Activated CD4-positive, alpha-beta memory T cell treated with anti-CD3 and anti-CD28 coated beads, Interleukin-2, amount 10 ng/mL, durations not matched to agents 7 days and 5 days (primary cell): ENCODE measurements at regions not wholly inside any gene's neighbourhood (a gene's known extent, or its start where the extent isn't known, plus 50 kb on each side); places are given as distances from the start of the nearest gene placed in this dataset.

ENCODE experiments used
- CTCF ChIA-PET: fragments of 350-600 bp; sonication (Branson Sonifier 250); formaldehyde crosslinking; loops from one replicate; lab custom pipeline; 2021; ENCODE audit warnings: antibody characterized with exemption, inconsistent platforms; lab: Charles Lee
- POLR2A ChIA-PET: fragments of 350-600 bp; sonication (Branson Sonifier 250); formaldehyde crosslinking; loops from one replicate; lab custom pipeline; 2021; ENCODE audit warnings: antibody characterized with exemption; lab: Charles Lee
- DNase-seq: peaks from one replicate; pipeline ENCODE4 v3.0.0-alpha.2; 2020
- H3K27ac Mint-ChIP-seq: one replicate; pipeline ENCODE4 v1.8.0; 2021; ENCODE audit warnings: mild to moderate bottlenecking, mixed read lengths
- H3K27me3 Mint-ChIP-seq: one replicate; pipeline ENCODE4 v1.8.0; 2021; ENCODE audit warnings: mixed read lengths
- H3K36me3 Mint-ChIP-seq: one replicate; pipeline ENCODE4 v1.8.0; 2021; ENCODE audit warnings: low read depth, mixed read lengths
- H3K4me1 Mint-ChIP-seq: one replicate; pipeline ENCODE4 v1.8.0; 2021; ENCODE audit warnings: mixed read lengths
- H3K4me3 Mint-ChIP-seq: one replicate; pipeline ENCODE4 v1.8.0; 2021; ENCODE audit warnings: mild to moderate bottlenecking, mixed read lengths
- H3K9me3 Mint-ChIP-seq: one replicate; pipeline ENCODE4 v1.8.0; 2021; ENCODE audit warnings: mixed read lengths

- ChIA-PET CTCF (no interaction called here), POLR2A (no interaction called here)
- Mint-ChIP-seq H3K4me1 (no peaks in the 10 kb centered on the region), H3K4me3 (no peak overlapping the region), H3K27ac (no peak overlapping the region), H3K9me3 (no peaks in the 10 kb centered on the region), H3K36me3 (no peaks in the 10 kb centered on the region), H3K27me3 (no peaks in the 10 kb centered on the region)
- DNase-seq, result no peak
These were observed 88.2 kb downstream of the TMA16 start for GRCh38 chr4:163582703-163583102.

DNA sequence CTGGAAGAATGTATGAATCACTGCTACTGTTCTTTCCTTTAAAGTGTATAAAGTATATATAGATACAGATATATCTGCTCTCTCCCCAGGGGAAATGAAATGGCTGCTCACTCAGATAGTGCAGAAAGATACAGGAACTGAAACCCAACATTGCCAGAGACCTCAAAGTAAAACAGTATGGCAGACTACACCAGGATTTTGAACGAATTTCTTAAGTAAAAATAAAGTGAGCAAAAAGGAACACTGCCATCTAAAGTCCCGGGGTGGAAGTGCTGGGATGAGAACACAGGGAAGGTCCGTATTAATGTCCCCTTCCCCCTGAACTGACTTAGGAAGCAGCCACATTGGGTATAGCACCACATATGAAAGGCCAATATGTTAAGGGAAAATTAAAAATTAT lies 93.4 kb downstream of the TMA16 start:
- ChIA-PET POLR2A (no interaction called here), CTCF (interaction anchor here (1.8 kb wide), 1 partner anchor 31 kb away, joined by 9 read pairs; no protein-coding TSS in a partner anchor)
- H3K27me3 Mint-ChIP-seq, result peaks cover 3% of the 10 kb centered on the region
- no peak overlapping the region for H3K4me3 Mint-ChIP-seq
- no peaks in the 10 kb centered on the region for H3K4me1 Mint-ChIP-seq
- no peaks in the 10 kb centered on the region for H3K9me3 Mint-ChIP-seq
- no peak overlapping the region for H3K27ac Mint-ChIP-seq
- H3K36me3 Mint-ChIP-seq, result no peaks in the 10 kb centered on the region
- no peak for DNase-seq

GRCh38 chr4:163588532-163588931 lies 94.0 kb downstream of the TMA16 start:
- Mint-ChIP-seq H3K36me3 (no peaks in the 10 kb centered on the region), H3K27ac (no peak overlapping the region), H3K4me1 (no peaks in the 10 kb centered on the region), H3K4me3 (no peak overlapping the region), H3K27me3 (peaks cover 3% of the 10 kb centered on the region), H3K9me3 (no peaks in the 10 kb centered on the region)
- ChIA-PET CTCF (no interaction called here), POLR2A (no interaction called here)
- no peak for DNase-seq

- no peak for DNase-seq
- H3K36me3 Mint-ChIP-seq, result no peaks in the 10 kb centered on the region
- H3K4me1 Mint-ChIP-seq, result no peaks in the 10 kb centered on the region
- H3K4me3 Mint-ChIP-seq, result no peak overlapping the region
- peaks cover 3% of the 10 kb centered on the region for H3K27me3 Mint-ChIP-seq
- POLR2A ChIA-PET, result no interaction called here
- H3K27ac Mint-ChIP-seq, result no peak overlapping the region
- H3K9me3 Mint-ChIP-seq, result no peaks in the 10 kb centered on the region
- CTCF ChIA-PET, result no interaction called here
These were observed 95.6 kb downstream of the TMA16 start for GRCh38 chr4:163590103-163590502.

DNA sequence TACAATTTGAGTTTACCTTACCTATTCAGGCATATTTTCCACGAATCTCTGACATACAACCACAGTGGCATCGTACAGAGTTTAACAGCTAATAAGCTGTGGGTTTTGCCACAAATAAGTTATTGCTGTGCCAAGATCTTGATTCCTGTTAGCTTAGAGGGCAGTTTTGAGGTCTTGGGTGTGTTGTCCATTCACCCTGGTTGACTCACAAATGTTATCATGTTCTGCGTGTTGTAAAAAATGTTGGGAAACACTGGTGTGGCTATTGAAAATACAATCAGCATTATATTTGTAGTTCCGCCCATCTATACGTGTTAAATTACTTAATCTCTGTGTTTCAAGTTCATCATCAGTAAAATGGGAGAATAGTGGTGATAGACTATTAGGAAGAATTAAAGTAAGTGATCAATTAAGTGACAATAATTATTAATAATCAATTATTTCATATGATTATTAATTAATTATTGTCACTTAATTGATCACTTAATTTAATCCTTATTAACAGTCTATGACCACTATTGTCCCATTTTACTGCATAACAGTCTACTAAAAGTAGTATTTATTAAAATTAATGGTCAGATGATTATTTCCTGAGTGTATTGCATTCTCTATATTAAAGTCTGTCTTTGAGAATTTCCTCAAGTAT lies 96.3 kb downstream of the TMA16 start:
- no peak for DNase-seq
- no peak overlapping the region for H3K4me3 Mint-ChIP-seq
- H3K27ac Mint-ChIP-seq, result no peak overlapping the region
- H3K9me3 Mint-ChIP-seq, result no peaks in the 10 kb centered on the region
- POLR2A ChIA-PET, result no interaction called here
- H3K36me3 Mint-ChIP-seq, result no peaks in the 10 kb centered on the region
- CTCF ChIA-PET, result no interaction called here
- peaks cover 3% of the 10 kb centered on the region for H3K27me3 Mint-ChIP-seq
- no peaks in the 10 kb centered on the region for H3K4me1 Mint-ChIP-seq

- Mint-ChIP-seq H3K4me1 (no peaks in the 10 kb centered on the region), H3K27me3 (peaks cover 3% of the 10 kb centered on the region), H3K9me3 (no peaks in the 10 kb centered on the region), H3K27ac (no peak overlapping the region), H3K4me3 (no peak overlapping the region), H3K36me3 (no peaks in the 10 kb centered on the region)
- POLR2A ChIA-PET, result no interaction called here
- no peak for DNase-seq
- CTCF ChIA-PET, result no interaction called here
These were observed 97.1 kb downstream of the TMA16 start for GRCh38 chr4:163591614-163592020.

- no peak overlapping the region for H3K27ac Mint-ChIP-seq
- CTCF ChIA-PET, result no interaction called here
- DNase-seq, result no peak
- no peaks in the 10 kb centered on the region for H3K9me3 Mint-ChIP-seq
- H3K36me3 Mint-ChIP-seq, result no peaks in the 10 kb centered on the region
- H3K27me3 Mint-ChIP-seq, result peaks cover 3% of the 10 kb centered on the region
- no peak overlapping the region for H3K4me3 Mint-ChIP-seq
- POLR2A ChIA-PET, result no interaction called here
- H3K4me1 Mint-ChIP-seq, result no peaks in the 10 kb centered on the region
These were observed 97.7 kb downstream of the TMA16 start for GRCh38 chr4:163592212-163592611.

DNA sequence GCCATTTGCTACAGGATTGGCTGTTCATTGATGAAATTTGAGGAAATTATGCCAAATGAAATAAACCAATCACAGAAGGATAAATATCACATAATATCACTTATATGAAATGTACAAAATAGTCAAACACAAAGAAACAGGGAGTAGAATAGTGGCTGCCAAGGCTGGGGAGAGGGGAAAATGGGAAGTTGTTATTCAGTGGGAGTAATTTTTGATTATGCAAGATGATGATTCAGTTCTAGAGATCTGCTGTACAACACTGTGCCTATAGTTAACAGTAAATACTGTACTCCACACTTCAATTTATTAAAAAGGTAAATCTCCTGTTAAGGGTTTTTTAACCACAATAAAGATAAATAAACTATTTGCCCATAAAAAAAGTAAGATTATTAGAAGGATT lies 101.1 kb downstream of the TMA16 start:
- CTCF ChIA-PET, result no interaction called here
- H3K27me3 Mint-ChIP-seq, result peaks cover 3% of the 10 kb centered on the region
- no peaks in the 10 kb centered on the region for H3K9me3 Mint-ChIP-seq
- no peaks in the 10 kb centered on the region for H3K4me1 Mint-ChIP-seq
- POLR2A ChIA-PET, result no interaction called here
- H3K27ac Mint-ChIP-seq, result no peak overlapping the region
- DNase-seq, result no peak
- H3K36me3 Mint-ChIP-seq, result no peaks in the 10 kb centered on the region
- no peak overlapping the region for H3K4me3 Mint-ChIP-seq

GRCh38 chr4:163598028-163598427 lies 103.5 kb downstream of the TMA16 start:
- H3K4me1 Mint-ChIP-seq, result no peaks in the 10 kb centered on the region
- H3K27ac Mint-ChIP-seq, result no peak overlapping the region
- no peak overlapping the region for H3K4me3 Mint-ChIP-seq
- no peaks in the 10 kb centered on the region for H3K36me3 Mint-ChIP-seq
- no peaks in the 10 kb centered on the region for H3K9me3 Mint-ChIP-seq
- no peaks in the 10 kb centered on the region for H3K27me3 Mint-ChIP-seq
- no peak for DNase-seq
- ChIA-PET CTCF (no interaction called here), POLR2A (no interaction called here)

DNA sequence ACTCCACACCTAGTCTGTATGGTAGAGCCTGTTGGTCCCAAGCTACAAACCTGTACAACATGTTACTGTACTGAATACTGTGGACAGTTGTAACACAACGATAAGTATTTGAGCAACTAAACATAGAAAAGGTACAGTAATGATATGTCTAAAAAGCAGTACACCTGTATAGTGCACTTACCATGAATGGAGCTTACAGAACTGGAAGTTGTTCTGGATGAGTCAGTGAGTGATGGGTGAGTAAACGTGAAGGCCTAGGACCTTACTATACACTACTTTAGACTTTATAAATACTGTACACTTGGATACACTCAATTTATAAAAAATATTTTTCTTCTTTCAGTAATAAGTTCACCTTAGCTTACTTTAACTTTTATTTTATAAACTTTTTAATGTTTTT lies 104.0 kb downstream of the TMA16 start:
- no peak overlapping the region for H3K27ac Mint-ChIP-seq
- CTCF ChIA-PET, result no interaction called here
- H3K4me1 Mint-ChIP-seq, result no peaks in the 10 kb centered on the region
- H3K36me3 Mint-ChIP-seq, result no peaks in the 10 kb centered on the region
- DNase-seq, result no peak
- H3K4me3 Mint-ChIP-seq, result no peak overlapping the region
- H3K9me3 Mint-ChIP-seq, result no peaks in the 10 kb centered on the region
- POLR2A ChIA-PET, result no interaction called here
- no peaks in the 10 kb centered on the region for H3K27me3 Mint-ChIP-seq

- Mint-ChIP-seq H3K4me1 (no peaks in the 10 kb centered on the region), H3K36me3 (no peaks in the 10 kb centered on the region), H3K9me3 (no peaks in the 10 kb centered on the region), H3K27ac (no peak overlapping the region), H3K4me3 (no peak overlapping the region), H3K27me3 (no peaks in the 10 kb centered on the region)
- DNase-seq, result no peak
- ChIA-PET CTCF (no interaction called here), POLR2A (no interaction called here)
These were observed 106.2 kb downstream of the TMA16 start for GRCh38 chr4:163600727-163601126.

- H3K27me3 Mint-ChIP-seq, result no peaks in the 10 kb centered on the region
- H3K36me3 Mint-ChIP-seq, result no peaks in the 10 kb centered on the region
- POLR2A ChIA-PET, result no interaction called here
- H3K4me3 Mint-ChIP-seq, result no peak overlapping the region
- no peaks in the 10 kb centered on the region for H3K9me3 Mint-ChIP-seq
- H3K27ac Mint-ChIP-seq, result no peak overlapping the region
- no peaks in the 10 kb centered on the region for H3K4me1 Mint-ChIP-seq
- DNase-seq, result no peak
- CTCF ChIA-PET, result no interaction called here
These were observed 108.8 kb downstream of the TMA16 start for GRCh38 chr4:163603257-163603656.

DNA sequence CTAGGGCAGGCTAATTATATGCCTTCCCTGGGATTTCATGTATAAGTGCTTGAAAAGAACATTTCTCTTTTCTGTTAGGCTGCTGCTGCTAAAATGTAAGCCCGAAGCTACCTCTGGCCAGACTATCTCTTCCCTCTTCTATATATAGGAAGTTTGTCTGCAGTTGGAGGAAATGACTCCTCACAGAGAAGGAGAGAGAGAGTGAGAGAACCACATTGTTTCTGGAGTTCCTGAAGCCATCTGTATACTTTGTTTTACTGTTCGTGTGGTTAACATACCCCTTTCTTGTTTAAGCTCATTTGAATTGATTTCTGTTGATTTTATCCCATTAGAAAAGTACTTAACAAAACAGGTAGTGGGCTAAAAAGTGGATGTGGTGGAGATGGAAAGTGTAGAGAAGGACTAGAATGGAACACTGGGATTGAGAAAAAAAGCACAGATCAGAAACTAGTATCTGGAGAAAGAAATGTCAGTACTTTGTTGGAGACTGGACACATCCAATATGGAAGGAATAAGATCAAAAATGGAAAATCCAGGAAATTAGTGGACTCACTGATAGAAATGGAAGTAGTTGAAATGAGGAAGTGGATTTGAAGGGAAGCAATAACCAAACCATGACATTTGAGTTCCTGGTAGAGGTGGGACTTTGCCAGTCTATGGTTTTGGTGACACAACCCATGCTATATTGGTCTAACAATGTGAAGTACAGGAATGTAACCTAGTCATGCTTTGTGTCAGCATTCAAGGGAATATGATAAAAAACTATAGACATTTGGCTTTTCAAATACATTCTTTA lies 112.6 kb downstream of the TMA16 start:
- CTCF ChIA-PET, result no interaction called here
- Mint-ChIP-seq H3K36me3 (no peaks in the 10 kb centered on the region), H3K27me3 (no peaks in the 10 kb centered on the region), H3K27ac (no peak overlapping the region), H3K9me3 (no peaks in the 10 kb centered on the region), H3K4me1 (no peaks in the 10 kb centered on the region), H3K4me3 (no peak overlapping the region)
- POLR2A ChIA-PET, result no interaction called here
- DNase-seq, result no peak

DNA sequence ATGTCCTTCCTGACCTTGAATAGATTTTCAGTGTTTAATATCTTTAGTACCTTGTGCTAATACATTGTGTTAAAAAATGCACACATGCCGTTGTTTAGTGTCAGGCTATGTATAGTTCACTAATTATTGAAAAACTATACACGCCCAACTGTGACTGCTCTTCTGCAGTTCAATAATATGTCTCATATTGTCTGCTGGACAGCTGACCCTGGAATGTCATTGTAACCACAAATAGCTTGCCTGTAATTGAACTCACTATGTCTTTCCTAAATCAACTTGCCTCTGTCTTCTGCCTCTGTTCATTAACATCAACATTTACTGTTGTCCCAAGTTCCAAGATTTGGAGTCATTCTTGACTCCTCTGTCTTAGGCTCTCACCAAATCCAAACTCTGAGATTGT lies 114.5 kb downstream of the TMA16 start:
- ChIA-PET CTCF (no interaction called here), POLR2A (no interaction called here)
- no peaks in the 10 kb centered on the region for H3K9me3 Mint-ChIP-seq
- no peaks in the 10 kb centered on the region for H3K36me3 Mint-ChIP-seq
- H3K4me1 Mint-ChIP-seq, result no peaks in the 10 kb centered on the region
- H3K27me3 Mint-ChIP-seq, result no peaks in the 10 kb centered on the region
- DNase-seq, result no peak
- H3K4me3 Mint-ChIP-seq, result no peak overlapping the region
- H3K27ac Mint-ChIP-seq, result no peak overlapping the region
